Caco-2 (cell line): ENCODE measurements at regions not wholly inside any gene's neighbourhood (a gene's known extent, or its start where the extent isn't known, plus 50 kb on each side); places are given as distances from the start of the nearest gene placed in this dataset.

Experiments used
- BruUV-seq: library from RNA; stranded (reverse); fragments of 400-500 nt; replicated peaks from 2 replicates; lab custom pipeline; 2021; lab: Mats Ljungman, UMichigan
- CTCF ChIA-PET: fragments of 300-600 bp; sonication (Branson Sonifier 250); formaldehyde crosslinking; loops from one replicate; lab custom pipeline; 2022; ENCODE audit warnings: antibody characterized with exemption; lab: Charles Lee
- POLR2A ChIA-PET: fragments of 300-600 bp; sonication (Branson Sonifier 250); formaldehyde crosslinking; loops from one replicate; lab custom pipeline; 2022; ENCODE audit warnings: antibody characterized with exemption; lab: Charles Lee
- DNase-seq, 2 experiments: peaks; one replicate each; pipeline versions ENCODE4 v3.0.0 to v3.0.0-alpha.2; 2020 to 2022
- H3K27me3 ChIP-seq: replicated peaks from 2 replicates; pipeline ENCODE4 v1.6.0; 2011; ENCODE audit warnings: low read length; ENCODE audit not compliant: control insufficient read depth, insufficient read depth
- H3K36me3 ChIP-seq: 2 replicates; pipeline ENCODE4 v1.5.1; 2011; ENCODE audit warnings: low read length; ENCODE audit not compliant: control insufficient read depth, insufficient read depth
- H3K4me1 ChIP-seq: fragments of 250-450 bp; sonication (Bioruptor Pico); 2 replicates; pipeline ENCODE4 v1.5.1; 2020; ENCODE audit warnings: mild to moderate bottlenecking
- H3K4me3 ChIP-seq: 2 replicates; pipeline ENCODE4 v1.5.1; 2011; ENCODE audit warnings: low read depth, mild to moderate bottlenecking, control low read depth, low read length
- H3K9me3 ChIP-seq: fragments of 250-450 bp; sonication (Bioruptor Pico); 2 replicates; pipeline ENCODE4 v1.5.1; 2020; ENCODE audit warnings: mild to moderate bottlenecking, moderate library complexity
- H3K27ac Mint-ChIP-seq: one replicate; pipeline ENCODE4 v1.8.0; 2022; ENCODE audit warnings: mixed read lengths; ENCODE audit not compliant: unreplicated experiment
- H3K27me3 Mint-ChIP-seq: one replicate; pipeline ENCODE4 v1.8.0; 2022; ENCODE audit warnings: mixed read lengths; ENCODE audit not compliant: insufficient read depth, unreplicated experiment
- H3K36me3 Mint-ChIP-seq: one replicate; pipeline ENCODE4 v1.8.0; 2022; ENCODE audit warnings: mild to moderate bottlenecking, mixed read lengths; ENCODE audit not compliant: insufficient read depth, unreplicated experiment
- H3K4me1 Mint-ChIP-seq: one replicate; pipeline ENCODE4 v1.8.0; 2022; ENCODE audit warnings: low read depth, mixed read lengths; ENCODE audit not compliant: unreplicated experiment
- H3K4me3 Mint-ChIP-seq: one replicate; pipeline ENCODE4 v1.8.0; 2022; ENCODE audit warnings: mild to moderate bottlenecking, moderate library complexity, mixed read lengths; ENCODE audit not compliant: unreplicated experiment
- H3K9me3 Mint-ChIP-seq: one replicate; pipeline ENCODE4 v1.8.0; 2022; ENCODE audit warnings: mixed read lengths; ENCODE audit not compliant: unreplicated experiment
- intact Hi-C: fragments of 100-400 bp; cut with micrococcal nuclease; formaldehyde crosslinking; loops from one replicate; pipeline ENCODE4 v1.10.0; 2022; ENCODE audit not compliant: unreplicated experiment
- TF ChIP-seq, protein P1 (sequence below), 2 experiments: fragments of 200-600 bp in 1 of 2; IDR thresholded peaks; 1 replicate in 1 of 2; 2 replicates in 1 of 2; pipeline versions ENCODE4 v1.5.1 to v1.8.0; 2011 to 2022; ENCODE audit warnings: antibody characterized with exemption in 1 of 2, control low read depth in 1 of 2, inconsistent platforms in 1 of 2, low read depth in 1 of 2, low read length in 1 of 2, mild to moderate bottlenecking in 1 of 2, moderate library complexity in 1 of 2; ENCODE audit not compliant: insufficient read depth in 1 of 2, severe bottlenecking in 1 of 2, unreplicated experiment in 1 of 2

DNA sequence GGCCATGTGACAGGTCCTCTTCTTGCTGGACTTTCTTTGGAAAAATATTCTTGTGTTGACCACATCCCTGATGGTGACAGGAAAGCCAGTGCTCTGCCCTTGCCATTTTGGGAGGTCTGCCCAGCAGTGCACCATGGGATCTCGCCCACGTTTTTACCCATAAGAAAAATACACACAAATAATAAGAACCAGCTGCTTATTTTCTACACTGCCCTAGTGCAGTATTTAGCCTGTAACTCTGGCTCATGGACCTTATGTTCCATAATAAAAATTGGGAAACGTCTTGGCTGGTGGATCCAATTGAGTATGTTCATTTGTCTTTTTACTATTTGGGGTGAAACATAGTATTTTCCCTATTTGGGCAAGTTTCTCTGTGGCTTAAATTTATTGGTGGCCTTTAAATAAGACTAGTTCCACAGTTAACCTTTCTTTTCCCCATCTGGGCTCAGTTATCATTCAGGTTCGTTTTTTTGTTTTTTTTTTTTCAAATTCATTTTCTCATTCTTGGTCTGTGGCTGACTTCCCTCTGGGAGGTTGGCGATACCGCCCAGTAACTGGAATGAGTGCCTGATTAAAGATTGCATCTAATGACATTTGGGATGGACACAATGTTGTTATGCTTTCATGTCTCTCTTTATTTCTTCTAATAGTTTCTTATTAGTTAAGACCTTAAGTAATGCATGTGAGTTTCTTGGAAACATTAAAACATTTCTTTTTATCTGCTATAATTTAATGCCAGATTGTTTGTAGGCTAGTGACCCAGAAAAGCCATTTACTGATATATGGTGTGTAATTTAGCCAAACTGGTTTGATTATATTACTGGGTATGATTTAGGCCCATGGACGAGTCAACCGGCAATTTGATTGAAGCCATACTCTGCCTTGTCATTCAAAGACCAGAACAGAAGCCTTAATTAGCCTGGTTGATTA lies 163.7 kb downstream of the FGF10 start:
- no TSS peak for BruUV-seq
- POLR2A ChIA-PET = no interaction called here
- Mint-ChIP-seq H3K27ac (no peak overlapping the region), H3K4me1 (no peaks in the 10 kb centered on the region), H3K9me3 (no peaks in the 10 kb centered on the region), H3K4me3 (no peak overlapping the region), H3K36me3 (no peaks in the 10 kb centered on the region), H3K27me3 (peaks cover 7% of the 10 kb centered on the region)
- no peak for DNase-seq
- TF ChIP-seq, protein P1, sequence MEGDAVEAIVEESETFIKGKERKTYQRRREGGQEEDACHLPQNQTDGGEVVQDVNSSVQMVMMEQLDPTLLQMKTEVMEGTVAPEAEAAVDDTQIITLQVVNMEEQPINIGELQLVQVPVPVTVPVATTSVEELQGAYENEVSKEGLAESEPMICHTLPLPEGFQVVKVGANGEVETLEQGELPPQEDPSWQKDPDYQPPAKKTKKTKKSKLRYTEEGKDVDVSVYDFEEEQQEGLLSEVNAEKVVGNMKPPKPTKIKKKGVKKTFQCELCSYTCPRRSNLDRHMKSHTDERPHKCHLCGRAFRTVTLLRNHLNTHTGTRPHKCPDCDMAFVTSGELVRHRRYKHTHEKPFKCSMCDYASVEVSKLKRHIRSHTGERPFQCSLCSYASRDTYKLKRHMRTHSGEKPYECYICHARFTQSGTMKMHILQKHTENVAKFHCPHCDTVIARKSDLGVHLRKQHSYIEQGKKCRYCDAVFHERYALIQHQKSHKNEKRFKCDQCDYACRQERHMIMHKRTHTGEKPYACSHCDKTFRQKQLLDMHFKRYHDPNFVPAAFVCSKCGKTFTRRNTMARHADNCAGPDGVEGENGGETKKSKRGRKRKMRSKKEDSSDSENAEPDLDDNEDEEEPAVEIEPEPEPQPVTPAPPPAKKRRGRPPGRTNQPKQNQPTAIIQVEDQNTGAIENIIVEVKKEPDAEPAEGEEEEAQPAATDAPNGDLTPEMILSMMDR (IDR thresholded peaks at IDR 0.05; ENCODE audit: insufficient read depth in 1 of 2, low read depth in 1 of 2, low read length in 1 of 2, severe bottlenecking in 1 of 2, unreplicated experiment in 1 of 2) = no peak
- no peaks in the 10 kb centered on the region for H3K4me1 ChIP-seq
- H3K27me3 ChIP-seq = no peaks in the 10 kb centered on the region
- intact Hi-C loops = no loop called here
- no peaks in the 10 kb centered on the region for H3K9me3 ChIP-seq
- CTCF ChIA-PET = no interaction called here
- H3K4me3 ChIP-seq = no peak overlapping the region
- H3K36me3 ChIP-seq = no peaks in the 10 kb centered on the region

DNA sequence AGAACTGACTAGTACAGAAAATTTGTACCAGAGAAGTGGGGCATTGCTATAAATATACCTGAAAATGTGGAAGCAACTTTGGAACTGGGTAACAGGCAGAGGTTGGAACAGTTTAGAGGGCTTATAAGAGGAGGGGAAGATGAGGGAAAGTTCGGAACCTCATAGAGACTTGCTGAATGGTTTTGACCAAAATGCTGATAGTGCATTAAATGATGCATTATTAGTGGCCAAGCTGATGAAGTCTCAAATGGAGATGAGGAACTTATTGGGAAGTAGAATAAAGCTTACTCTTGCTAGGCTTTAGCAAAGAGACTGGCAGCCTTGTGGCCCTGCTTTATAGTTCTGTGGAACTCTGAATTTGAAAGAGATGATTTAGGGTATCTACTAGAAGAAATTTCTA lies 189.8 kb downstream of the FGF10 start:
- H3K27ac Mint-ChIP-seq = no peak overlapping the region
- no peaks in the 10 kb centered on the region for H3K27me3 ChIP-seq
- intact Hi-C loops = no loop called here
- POLR2A ChIA-PET = no interaction called here
- H3K36me3 ChIP-seq = no peaks in the 10 kb centered on the region
- H3K36me3 Mint-ChIP-seq = no peaks in the 10 kb centered on the region
- H3K4me1 Mint-ChIP-seq = no peaks in the 10 kb centered on the region
- CTCF ChIA-PET = no interaction called here
- no peak overlapping the region for H3K4me3 ChIP-seq
- TF ChIP-seq, protein P1 (IDR thresholded peaks at IDR 0.05; ENCODE audit: insufficient read depth in 1 of 2, low read depth in 1 of 2, low read length in 1 of 2, severe bottlenecking in 1 of 2, unreplicated experiment in 1 of 2) = no peak
- no peak for DNase-seq
- no peaks in the 10 kb centered on the region for H3K9me3 ChIP-seq
- H3K4me3 Mint-ChIP-seq = no peak overlapping the region
- peaks cover 9% of the 10 kb centered on the region for H3K9me3 Mint-ChIP-seq
- H3K27me3 Mint-ChIP-seq = no peaks in the 10 kb centered on the region
- BruUV-seq = no TSS peak
- no peaks in the 10 kb centered on the region for H3K4me1 ChIP-seq

DNA sequence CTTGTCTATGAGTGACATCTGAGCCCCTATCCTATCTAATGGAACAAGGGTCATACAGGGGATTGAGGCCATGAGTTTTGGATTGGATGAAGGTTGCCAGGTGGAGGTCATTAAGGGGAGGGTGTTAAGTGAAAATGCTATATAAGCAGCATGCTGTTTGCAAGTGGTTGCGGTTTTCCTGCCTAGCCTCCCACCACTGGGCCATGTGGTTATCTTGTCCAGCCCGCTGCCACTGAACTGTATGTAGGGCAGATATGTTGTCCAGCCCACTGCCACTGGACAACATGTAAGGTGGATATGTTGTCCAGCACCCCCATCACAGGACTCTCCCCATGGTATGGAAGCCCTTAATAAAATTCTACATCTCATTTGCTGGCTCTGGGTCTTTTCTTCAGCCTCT lies 200.0 kb downstream of the FGF10 start:
- no peaks in the 10 kb centered on the region for H3K36me3 ChIP-seq
- Mint-ChIP-seq H3K27ac (no peak overlapping the region), H3K4me1 (no peaks in the 10 kb centered on the region), H3K36me3 (no peaks in the 10 kb centered on the region), H3K27me3 (no peaks in the 10 kb centered on the region), H3K9me3 (no peaks in the 10 kb centered on the region), H3K4me3 (no peak overlapping the region)
- TF ChIP-seq, protein P1 (IDR thresholded peaks at IDR 0.05; ENCODE audit: insufficient read depth in 1 of 2, low read depth in 1 of 2, low read length in 1 of 2, severe bottlenecking in 1 of 2, unreplicated experiment in 1 of 2) = no peak
- DNase-seq = no peak
- ChIA-PET CTCF (no interaction called here), POLR2A (no interaction called here)
- H3K27me3 ChIP-seq = no peaks in the 10 kb centered on the region
- intact Hi-C loops = no loop called here
- H3K9me3 ChIP-seq = no peaks in the 10 kb centered on the region
- no peaks in the 10 kb centered on the region for H3K4me1 ChIP-seq
- no TSS peak for BruUV-seq
- H3K4me3 ChIP-seq = no peak overlapping the region
